Fibroblast of lung (primary cell): ENCODE measurements at regions not wholly inside any gene's neighbourhood (a gene's known extent, or its start where the extent isn't known, plus 50 kb on each side); places are given as distances from the start of the nearest gene placed in this dataset.

Source experiments
- EZH2 ChIP-seq: IDR thresholded peaks from 2 replicates; pipeline ENCODE4 v1.5.1; 2012; ENCODE audit warnings: low read length, control low read depth, mild to moderate bottlenecking; ENCODE audit errors: missing control alignments
- TF ChIP-seq, protein P1 (sequence below), 2 donors: IDR thresholded peaks in 1 of 2; conservative IDR thresholded peaks in 1 of 2; 1 replicate in 1 of 2; 2 replicates in 1 of 2; pipeline ENCODE4 v1.5.1; 2011 to 2012; ENCODE audit warnings: low read length in 2 of 2, control low read depth in 1 of 2, inconsistent platforms in 1 of 2, low read depth in 1 of 2, mild to moderate bottlenecking in 1 of 2

DNA sequence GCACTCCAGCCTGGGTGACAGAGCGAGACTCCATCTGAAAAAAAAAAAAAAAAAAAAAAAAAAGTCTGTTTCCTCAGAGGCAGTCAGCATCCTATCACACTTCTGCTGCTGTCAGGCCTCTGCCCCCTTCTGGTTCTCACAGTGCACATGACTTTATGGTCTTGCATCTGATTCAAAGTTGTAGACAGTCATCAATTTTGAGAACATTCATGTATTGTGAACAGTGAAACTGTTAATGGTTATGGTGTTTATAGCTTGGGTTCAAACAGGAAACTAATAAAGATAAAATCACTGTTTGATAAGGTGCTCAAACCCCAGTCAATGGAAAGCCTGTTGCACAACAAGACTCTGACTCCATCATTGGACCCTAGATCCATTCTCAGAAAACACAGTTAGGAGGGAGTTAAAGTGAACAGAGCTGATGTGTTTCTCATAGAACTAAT lies 61.4 kb downstream of the FOXD1 start:
- TF ChIP-seq, protein P1, sequence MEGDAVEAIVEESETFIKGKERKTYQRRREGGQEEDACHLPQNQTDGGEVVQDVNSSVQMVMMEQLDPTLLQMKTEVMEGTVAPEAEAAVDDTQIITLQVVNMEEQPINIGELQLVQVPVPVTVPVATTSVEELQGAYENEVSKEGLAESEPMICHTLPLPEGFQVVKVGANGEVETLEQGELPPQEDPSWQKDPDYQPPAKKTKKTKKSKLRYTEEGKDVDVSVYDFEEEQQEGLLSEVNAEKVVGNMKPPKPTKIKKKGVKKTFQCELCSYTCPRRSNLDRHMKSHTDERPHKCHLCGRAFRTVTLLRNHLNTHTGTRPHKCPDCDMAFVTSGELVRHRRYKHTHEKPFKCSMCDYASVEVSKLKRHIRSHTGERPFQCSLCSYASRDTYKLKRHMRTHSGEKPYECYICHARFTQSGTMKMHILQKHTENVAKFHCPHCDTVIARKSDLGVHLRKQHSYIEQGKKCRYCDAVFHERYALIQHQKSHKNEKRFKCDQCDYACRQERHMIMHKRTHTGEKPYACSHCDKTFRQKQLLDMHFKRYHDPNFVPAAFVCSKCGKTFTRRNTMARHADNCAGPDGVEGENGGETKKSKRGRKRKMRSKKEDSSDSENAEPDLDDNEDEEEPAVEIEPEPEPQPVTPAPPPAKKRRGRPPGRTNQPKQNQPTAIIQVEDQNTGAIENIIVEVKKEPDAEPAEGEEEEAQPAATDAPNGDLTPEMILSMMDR (conservative IDR thresholded peaks at IDR 0.05 in 1 of 2, IDR thresholded peaks at IDR 0.05 in 1 of 2; ENCODE audit: low read depth in 1 of 2, low read length in 2 of 2), result peak in 1 of 2 donors; percentile 10
- no peak for TF ChIP-seq EZH2
